HG03354 (cell line): ENCODE measurements at regions not wholly inside any gene's neighbourhood (a gene's known extent, or its start where the extent isn't known, plus 50 kb on each side); places are given as distances from the start of the nearest gene placed in this dataset.
"Not testable (repeated sequence)": the region's sequence is repeated elsewhere in the genome, so short reads cannot be mapped to it uniquely, and the experiment has no call there.

Source experiments
- ATAC-seq: cut with Tn5 transposase; IDR thresholded peaks from one replicate; pipeline ENCODE4 v1.9.1; 2021; ENCODE audit warnings: mild to moderate bottlenecking; ENCODE audit not compliant: unreplicated experiment, poor library complexity, severe bottlenecking

DNA sequence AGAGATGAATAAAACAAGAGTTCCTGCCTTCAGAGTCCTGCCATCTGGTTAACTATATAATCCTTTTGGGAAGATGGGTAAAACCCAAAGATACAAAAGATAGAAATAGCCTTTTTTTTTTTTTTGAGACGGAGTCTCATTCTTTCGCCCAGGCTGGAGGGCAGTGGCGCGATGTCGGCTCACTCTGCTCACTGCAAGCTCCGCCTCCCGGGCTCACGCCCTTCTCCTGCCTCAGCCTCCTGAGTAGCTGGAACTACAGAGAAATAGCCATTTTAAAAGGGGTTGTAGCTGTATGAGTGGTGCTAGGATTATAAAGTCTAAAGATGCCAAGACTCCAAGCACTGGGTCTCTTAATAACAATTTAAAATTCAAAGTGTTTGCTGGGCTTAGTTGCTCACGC lies 97.2 kb downstream of the KDR start:
- no peak for ATAC-seq

DNA sequence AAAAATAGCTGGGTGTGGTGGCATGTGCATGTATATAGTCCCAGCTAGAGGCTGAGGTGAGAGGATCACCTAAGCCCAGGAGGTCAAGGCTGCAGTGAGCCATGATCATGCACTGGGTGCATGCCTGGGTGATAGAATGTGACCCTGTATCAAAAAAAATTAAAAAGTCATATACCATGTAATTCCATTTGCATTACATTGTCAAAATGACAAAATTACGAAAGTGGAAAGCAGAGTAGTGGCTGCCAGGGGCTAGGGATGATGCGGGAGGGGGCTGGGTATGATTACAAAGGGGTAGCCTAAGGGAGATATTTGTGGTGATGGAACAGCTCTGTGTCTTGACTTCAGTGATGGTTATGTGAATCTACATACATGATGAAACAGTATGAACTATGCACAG lies 97.8 kb downstream of the KDR start:
- no peak for ATAC-seq

DNA sequence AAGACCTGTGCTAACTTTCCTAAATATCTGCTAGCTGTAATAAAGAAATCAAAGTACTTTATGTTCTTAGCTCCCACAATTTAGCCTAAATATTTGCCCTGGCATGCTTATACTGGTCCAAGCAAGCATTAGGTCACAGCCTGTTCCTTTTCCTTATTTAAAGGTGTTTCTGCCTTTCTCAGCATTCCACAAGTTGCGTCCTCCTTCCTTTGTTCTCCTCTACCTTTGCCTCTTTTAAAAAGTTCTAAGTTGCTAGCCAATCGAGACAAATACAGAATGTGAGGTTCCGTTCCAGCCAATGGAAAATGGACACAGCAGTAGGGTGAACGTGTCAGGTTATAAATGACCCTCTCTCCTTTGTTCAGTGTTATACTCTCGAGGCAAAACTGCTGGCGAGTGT lies 99.9 kb downstream of the KDR start:
- ATAC-seq: not testable (repeated sequence)

DNA sequence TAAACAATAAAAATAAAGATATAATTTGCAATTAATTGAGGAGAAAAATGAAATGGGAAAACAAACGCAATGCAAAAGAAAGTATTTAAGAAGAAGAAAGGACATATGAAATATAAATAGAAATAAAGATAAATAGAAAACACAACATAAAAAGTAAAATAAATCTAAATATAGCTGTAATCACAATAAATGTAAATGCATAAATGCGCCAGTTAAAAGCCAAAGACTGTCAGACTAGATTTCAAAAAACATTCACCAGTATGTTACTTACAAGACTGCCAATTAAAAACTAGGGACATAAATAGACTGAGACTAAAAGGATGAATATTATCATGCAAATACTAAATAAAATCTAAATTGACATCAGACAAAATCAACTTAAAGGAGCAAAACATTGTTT lies 102.4 kb downstream of the KDR start:
- ATAC-seq: no peak

DNA sequence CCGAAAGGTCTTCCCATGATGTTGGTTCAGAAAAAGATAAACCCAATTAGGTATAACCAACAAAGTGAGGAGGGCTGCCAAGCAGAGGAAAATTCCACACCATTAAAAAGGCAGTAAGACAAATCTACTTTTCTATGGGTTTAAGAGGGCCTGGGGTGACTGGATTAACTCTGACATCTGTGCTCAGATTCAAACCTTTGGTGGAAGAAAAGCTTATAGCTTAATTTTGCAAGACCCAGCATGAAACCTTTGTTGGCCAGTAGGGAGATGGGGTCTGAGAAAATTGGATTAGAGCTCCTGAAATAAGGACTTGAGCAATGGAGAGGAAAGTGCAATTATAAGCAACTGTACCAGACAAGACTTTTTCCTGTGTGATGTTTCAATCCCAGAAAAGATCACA lies 104.2 kb downstream of the KDR start:
- ATAC-seq: no peak

DNA sequence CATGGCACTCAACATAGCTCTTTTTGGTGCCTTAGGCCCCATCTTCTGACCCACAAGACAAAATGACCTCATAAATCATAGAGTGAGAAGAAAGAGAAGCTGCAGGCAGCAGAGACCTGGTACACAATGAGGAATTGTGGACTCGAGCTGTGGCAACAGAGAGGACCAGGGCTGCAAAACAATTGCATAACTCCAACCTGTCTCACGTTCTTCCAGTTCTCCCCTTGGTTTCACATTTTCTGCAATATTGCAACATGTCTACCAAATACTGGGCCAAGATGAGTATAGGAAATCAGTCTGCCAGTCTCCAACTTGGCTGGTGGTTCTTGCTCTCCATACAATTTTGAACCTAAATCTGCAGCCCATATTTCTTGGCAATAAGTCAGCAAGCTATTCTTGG lies 105.3 kb downstream of the KDR start:
- no peak for ATAC-seq

DNA sequence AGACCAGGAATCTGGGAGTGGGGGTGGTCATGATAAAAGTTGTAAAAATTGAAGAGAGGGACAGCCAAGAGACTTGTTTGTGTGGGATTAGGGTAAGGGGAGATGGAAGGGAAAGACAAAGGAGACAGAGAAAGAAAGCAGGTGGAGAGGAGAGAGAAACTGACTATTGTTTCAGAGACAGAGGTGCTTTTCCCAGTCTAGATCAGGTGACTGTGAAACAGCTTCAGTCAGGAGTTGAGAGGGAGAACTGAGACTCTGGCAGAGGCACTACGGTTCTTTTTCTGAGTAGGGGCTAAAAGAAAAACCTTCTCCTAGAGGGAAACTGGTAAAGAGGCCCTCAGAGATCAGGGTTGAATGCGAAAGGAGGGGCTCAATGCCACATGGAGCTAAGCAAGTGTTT lies 106.4 kb downstream of the KDR start:
- ATAC-seq: no peak

DNA sequence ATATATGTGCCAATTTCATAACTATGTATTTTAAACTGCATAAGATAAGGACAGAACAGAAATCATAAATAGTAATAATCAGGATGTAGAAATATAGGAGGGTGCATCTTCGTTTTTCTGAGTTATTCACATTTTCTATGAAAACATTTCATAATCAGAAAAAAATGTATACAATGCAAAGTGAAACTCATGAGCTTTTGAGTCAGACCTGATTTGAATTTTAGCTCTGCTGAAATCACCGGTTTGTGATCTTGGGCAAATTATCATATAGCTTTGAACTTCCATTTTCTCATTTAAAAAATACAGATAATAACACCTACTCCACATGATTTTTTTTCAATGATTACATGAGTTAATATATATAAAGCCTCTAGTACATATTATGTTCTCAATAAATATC lies 106.9 kb downstream of the KDR start:
- ATAC-seq: no peak

DNA sequence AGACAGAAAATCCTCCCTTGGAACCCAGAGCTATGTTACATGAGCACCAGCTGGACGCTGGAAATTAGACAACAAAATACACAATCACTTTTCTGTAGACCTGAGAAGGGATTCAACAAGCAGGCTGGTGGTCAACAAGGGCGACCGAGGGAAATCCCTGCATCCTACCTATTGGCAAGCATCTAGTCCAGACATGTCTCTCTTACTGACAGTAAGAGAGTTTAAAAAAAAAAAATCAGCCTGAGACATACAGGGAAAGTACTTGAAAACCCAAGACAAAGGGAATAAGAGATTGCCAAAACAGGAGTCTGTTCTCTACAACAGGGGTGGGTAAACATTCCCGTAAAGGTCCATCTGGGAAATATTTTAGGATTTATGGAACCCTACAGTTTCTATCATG lies 108.0 kb downstream of the KDR start:
- ATAC-seq: no peak

DNA sequence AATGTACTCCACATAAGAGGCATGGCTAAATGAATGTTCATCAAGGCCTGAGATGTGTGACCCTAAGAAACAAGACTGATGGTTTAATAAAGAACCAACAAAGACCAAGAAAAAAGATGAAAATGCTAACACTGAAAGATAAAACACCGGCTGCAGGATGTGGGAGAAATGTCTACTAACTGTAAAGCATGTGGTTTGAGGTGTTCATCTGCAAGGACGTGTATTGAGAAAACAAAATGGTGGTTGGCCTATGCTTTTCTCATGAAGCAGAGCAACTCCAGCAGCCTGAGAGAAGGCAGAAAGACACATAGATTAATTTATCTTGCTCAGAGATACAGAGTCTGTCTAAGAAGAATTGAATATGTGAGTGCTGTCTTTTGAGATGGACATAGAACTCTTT lies 109.3 kb downstream of the KDR start:
- ATAC-seq: no peak

DNA sequence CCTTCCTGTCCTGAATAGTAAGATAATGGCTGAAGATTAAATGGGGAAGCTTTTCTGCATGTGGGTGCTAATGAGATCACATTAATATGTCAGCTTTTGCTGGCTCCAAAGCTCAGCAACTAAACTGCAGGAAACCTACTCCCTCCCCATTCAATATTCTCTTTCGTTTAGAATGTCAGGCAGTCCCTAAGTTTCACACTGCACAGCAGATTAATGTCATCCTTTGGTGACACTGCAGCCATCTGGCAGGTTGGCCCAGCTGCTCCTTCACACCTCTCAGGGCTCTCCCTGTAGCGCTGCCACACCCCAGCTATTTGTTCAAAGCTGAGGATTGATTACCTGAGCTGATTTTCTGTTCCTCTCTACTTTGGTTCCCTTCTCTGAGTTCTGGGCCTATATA lies 110.5 kb downstream of the KDR start:
- ATAC-seq: no peak

DNA sequence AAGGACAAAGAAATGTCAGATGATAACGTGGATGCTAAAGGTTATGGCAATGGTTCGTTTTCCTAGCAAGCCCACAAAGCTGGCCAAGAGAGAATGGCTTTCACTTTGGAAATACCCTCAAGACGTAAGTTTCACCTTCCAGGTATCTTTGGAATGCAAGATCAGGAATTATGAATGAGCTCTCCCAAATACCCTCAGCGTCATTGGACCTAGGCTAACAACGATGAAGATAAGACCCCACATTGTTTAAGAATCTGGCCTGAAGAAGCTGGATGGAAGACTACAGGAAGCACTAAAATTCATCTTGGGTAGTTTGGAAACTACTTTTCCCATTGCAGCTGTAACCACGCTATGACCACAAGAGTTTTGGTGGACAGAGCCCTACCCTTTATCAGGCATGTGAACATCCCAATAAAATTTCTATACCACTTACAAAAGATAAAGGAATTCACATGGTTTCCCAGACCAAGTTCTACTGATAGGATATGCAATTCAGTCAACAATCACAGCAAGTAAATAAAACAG lies 111.9 kb downstream of the KDR start:
- ATAC-seq: no peak

DNA sequence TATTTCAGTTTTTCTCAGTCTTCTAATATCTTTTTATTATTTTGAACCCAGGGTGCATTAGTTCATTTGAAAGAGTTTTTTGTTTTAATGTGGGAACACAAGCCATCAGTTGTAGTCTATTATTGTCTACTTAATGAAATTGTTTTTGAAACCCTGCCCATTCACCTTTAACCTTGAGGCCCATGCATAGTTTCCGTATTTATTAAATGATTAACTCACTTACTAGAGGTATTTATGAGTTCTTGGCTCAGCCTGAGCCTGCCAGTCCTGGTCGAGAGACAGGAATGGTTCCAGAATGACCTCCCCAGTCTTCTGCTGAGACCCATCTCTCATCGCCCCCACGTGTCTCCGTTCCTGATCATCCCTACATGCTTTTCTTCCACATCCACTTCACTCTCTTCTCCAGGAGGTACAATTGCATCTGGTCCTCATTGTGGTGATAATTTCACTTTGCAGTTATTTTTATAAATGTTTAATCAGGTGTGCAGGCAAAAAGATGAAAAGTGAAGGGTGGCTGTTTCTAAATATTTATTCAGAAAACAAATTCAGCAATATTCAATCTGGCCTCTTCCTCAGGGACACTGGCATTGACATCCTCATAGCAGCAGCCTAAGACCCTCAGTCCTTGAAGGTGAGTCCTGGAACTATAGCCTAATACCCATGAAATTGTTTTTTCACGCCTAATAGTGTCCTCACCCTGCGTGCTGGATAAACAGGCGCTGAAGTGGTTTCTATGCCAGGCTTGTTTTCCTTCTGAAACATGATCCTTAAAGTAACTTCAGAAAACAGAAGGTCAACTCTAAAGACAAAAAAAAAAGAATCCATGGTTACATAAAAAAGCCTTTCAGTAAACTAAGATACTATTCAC lies 112.8 kb downstream of the KDR start:
- no peak for ATAC-seq

DNA sequence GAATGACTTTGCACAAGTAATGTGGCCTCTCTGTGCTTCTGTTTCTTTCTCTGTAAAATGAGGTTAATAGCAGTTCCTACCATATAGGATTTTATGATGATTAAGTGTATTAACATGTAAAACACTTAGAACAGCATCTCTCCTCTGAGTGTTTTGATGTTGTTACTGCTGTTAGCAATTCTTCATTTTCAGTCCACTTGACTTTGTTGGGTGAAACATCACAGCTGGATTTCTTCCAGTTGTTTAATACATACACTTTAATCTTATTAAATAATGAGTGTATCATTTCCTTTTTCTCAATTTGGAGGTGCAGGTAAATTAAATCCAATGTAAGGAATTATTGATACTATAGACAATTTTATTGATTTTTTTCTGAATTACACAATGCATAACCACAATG lies 113.6 kb downstream of the KDR start:
- ATAC-seq: no peak

DNA sequence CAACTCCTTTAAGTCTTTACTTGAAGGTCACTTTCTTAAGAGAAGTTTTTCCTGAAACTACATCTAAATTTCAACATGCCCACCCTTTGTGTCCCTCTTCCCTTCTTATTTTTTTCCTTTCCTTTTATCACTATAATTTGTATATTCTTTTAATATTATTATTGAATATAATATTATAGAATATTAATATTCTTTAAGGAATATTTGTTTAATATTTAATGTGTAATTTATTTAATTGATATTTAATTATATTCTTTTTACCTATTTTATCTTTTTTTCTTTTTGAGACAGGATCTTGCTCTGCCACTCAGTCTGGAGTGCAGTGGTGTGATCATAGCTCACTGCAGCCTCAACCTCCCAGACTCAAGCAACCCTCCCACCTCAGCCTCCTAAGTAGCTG lies 114.8 kb downstream of the KDR start:
- no peak for ATAC-seq

DNA sequence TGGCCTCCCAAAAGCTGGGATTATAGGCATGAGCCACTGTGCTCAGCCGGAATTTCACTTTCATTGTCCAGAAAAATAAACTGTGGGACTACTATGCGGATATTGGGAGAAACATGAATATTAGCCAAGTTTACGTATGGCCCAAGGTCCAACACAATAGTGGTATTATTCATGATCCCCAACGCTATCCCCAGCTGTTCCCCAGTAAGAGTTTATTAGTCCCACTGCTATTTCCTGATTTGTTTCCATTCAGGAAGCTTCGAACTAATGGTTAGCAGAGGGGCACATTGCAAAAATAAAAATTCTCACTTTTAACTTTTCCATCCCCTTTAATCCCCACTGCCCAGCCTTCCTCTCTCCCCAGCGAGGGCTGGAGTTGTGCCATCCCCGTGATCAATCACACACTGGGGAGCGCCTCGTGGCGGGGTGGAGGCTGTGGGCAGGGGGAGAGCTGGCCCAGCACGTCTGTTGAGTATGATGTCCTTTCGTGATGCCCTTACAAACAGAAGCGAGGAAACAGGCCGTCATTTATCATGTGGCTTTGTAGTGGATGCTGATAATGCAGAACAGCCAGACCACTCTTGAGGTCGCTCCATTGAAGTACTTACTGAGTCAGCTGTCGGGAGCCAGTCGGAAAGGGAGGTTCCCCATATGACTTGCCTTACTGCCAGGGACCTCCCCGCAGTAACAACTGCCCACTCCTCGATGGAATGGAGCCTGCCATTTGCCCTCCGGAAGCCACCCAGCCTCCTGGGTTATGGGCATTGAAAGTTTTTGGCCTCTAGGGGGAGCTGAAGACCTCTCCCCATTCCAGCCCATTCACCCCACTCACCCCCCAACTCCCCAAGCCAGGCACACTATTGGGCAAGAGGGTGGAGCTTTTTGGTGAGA lies 117.0 kb downstream of the KDR start:
- no peak for ATAC-seq

DNA sequence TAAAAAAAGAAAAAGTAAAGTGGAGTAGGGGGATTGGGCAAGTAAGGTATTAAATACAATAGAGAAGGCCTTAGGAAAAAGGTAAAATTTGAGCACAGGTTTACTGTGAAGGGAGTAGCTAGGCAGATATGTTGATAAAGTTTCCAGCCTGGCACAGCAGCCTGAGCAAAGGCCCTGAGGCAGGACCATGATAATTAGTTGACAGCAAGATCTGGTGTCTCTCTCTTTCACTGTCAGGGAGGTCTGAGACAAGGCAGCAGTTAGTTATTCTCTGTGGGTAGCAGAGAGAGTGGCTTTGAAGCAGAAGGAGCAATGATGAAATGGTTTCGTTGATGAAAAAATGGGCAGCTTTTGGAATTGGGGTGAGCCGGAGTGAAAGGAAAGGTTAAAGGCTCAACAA lies 119.5 kb downstream of the KDR start:
- ATAC-seq: no peak

DNA sequence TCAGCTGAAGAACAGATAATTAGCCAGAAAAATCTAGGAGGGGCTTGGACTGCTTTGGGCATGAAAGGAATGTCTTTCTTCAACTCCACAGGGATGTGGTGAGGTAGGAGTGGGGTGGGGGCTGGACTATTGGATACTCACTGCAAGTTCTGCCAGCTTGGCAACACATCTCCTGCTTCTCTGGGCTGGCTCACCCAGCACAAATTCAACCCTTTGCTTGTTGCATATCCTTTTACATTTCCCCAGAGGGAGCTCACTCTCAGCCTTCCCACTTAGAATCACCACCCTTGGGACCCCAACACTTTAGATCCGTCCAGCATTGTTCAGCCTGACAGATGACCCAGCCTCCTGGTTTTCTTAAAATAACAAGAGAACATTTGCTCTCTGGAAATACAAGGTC lies 120.6 kb downstream of the KDR start:
- no peak for ATAC-seq

DNA sequence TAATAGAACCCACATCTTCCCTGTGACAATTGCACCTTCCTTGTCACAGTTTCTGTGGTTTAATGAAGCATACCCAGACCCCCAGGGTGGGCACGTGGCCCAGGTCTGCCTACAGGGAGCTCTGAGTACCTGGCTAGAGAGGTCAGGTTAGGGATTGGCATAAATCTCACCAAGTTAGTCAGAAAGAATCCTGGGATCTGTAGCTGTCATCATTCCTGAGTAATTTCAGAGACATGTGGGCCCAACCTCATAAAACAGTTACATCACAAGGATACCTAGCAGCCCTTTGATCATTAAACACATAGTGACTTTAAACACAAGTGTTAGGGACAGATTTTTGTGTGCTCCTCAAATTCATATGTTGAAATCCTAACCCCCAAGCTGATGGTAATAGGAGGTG lies 123.0 kb downstream of the KDR start:
- no peak for ATAC-seq

DNA sequence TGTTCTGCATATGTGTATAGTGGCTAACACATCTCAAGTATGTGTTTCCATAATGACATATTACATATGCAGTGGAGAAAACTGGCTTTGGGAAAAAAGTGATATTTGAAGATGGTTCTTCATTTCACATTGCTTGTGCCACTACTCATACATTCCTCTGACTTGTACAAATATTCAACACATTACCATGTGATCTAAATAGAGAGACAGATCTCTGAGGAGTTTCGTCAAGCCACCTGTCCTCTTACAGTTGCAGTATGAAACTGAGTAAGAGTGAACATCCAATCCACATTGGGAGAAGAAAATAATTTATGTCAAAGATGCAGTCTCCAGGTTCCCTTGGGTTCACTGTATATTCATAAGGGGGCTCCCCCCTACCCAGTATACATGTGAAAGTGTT lies 123.9 kb downstream of the KDR start:
- ATAC-seq: no peak

DNA sequence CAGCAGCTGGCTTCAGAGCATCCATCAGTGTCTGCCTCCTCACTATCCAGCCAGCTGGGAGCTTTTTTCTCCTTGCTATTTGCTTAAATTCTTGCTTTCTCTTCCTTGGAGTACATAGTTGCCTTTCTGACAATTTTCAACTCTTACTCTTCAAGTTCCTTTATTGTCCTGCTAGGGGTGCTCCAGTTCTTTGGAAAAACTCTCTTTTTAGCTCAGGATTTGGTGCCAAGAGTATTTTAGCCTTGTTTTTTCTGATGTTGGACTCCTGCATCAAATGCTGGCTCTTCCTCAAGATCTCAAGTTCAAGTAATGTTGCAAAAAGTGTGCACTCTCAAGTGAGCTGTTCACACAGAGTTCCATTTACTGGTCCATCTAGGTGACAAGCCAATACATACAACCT lies 126.4 kb downstream of the KDR start:
- ATAC-seq: no peak
